LNCaP clone FGC (cell line): ENCODE measurements at regions not wholly inside any gene's neighbourhood (a gene's known extent, or its start where the extent isn't known, plus 50 kb on each side); places are given as distances from the start of the nearest gene placed in this dataset.

ENCODE experiments used
- DNase-seq: peaks from one replicate; pipeline ENCODE4 v3.0.0-alpha.2; 2011; ENCODE audit warnings: low read depth
- H3K4me3 ChIP-seq: 2 replicates; pipeline ENCODE4 v1.5.1; 2011; ENCODE audit warnings: mild to moderate bottlenecking, low read depth, low read length, control low read depth
- CTCF ChIP-seq: IDR thresholded peaks from 2 replicates; pipeline ENCODE4 v1.5.1; 2012; ENCODE audit warnings: mild to moderate bottlenecking; ENCODE audit not compliant: control insufficient read depth, insufficient read depth; ENCODE audit errors: extremely low read depth

- DNase-seq = no peak
- no peak for TF ChIP-seq CTCF
- H3K4me3 ChIP-seq = no peak overlapping the region
Observed at GRCh38 chr7:125363873-125364272, 434.2 kb upstream of the POT1 start.

DNA sequence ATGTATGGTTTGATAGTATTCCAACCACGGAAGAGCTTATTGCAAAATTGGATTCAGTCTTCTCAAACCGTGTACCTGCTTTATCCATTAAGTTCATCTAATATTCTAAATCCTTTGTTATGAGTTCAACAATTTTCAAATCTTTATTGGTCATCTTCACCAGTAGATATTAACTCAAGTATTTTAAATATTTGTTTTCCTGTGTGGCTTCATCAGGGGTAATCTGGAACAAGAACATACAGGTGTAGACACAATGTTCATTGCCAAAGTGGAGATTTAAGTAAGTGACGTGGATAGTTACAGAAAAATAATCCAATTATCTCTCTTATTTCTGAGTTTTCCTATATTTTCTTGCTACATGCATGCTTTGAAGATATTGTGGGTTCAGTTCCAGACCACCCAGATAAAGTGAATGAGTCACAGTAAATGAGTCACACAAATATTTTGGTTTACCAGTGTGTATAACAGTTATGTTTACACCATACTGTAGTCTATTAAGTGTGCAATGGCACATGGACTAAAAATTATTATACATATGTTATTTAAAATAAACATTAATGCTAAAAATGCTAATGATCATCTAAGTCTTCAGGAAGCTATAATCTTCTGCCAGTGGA, 429.0 kb upstream of the POT1 start:
- no peak overlapping the region for H3K4me3 ChIP-seq
- DNase-seq = peak; percentile 90
- no peak for TF ChIP-seq CTCF

GRCh38 chr7:125357676-125358455, 428.2 kb upstream of the POT1 start:
- peak; percentile 98 for DNase-seq
- H3K4me3 ChIP-seq = no peak overlapping the region
- no peak for TF ChIP-seq CTCF

- DNase-seq = no peak
- H3K4me3 ChIP-seq = no peak overlapping the region
- no peak for TF ChIP-seq CTCF
Observed at GRCh38 chr7:125355899-125356298, 426.3 kb upstream of the POT1 start.

DNA sequence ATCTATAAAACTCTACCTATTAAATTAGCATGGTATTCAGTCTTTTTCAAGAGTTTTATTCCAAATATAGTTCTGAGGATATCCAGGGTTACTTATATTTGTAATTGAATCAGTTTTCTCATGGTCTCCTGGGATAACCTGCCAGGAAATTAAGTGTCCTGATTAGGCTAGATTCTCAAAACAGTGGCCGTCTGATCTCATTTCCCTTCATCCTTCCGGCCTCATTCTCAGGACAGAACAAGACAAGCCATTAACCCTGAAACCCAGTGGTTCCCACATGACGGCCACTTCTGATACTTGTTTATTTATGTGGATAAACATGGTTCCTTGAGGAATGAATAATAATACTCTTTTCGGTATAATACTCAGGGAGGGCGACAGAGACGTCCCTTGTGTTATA, 417.6 kb upstream of the POT1 start:
- no peak for TF ChIP-seq CTCF
- no peak for DNase-seq
- H3K4me3 ChIP-seq = no peak overlapping the region

GRCh38 chr7:125338110-125338509, 408.5 kb upstream of the POT1 start:
- no peak for DNase-seq
- H3K4me3 ChIP-seq = no peak overlapping the region
- no peak for TF ChIP-seq CTCF
